ENCODE measurements at regions not wholly inside any gene's neighbourhood (a gene's known extent, or its start where the extent isn't known, plus 50 kb on each side); places are given as distances from the start of the nearest gene placed in this dataset.

DNA sequence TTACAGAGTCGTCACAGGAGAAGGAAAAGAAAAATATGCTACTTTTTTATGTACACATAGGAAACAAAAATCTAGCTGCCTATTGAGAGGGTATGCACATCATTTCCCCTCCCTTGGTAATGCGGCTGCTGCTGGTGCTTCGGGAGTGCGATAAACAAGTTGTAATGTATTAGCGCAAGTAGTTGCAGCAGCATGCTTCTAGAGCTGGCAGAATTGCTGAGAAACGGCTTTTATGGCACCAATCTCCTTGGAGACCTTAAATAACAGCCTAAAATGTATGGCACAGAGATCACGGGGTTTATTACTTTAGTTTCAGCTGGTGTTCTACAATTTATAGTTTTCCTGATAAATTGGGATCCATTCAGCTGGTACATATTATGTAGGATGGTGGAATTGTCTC lies 447.6 kb upstream of the TMPO start:
- Histone ChIP-seq H3K9me3 (replicated peaks in 1 of 2; ENCODE audit: control insufficient read depth in 1 of 2, insufficient read depth in 1 of 2, low read length in 2 of 2) (no peaks in the 10 kb centered on the region), H3K9ac (ENCODE audit: insufficient read depth, low read length, poor library complexity, severe bottlenecking) (no peak overlapping the region), H3K36me3 (replicated peaks in 1 of 2; ENCODE audit: control insufficient read depth in 1 of 2, insufficient read depth in 2 of 2, low read length in 2 of 2) (no peaks in the 10 kb centered on the region), H3K4me2 (replicated peaks; ENCODE audit: extremely low read depth, low read length, poor library complexity, severe bottlenecking) (no peak overlapping the region), H3K27ac (ENCODE audit: low read depth in 1 of 2, low read length in 2 of 2) (no peak overlapping the region), H4K20me1 (ENCODE audit: insufficient read depth, low read length) (no peaks in the 10 kb centered on the region), H3K4me3 (replicated peaks in 1 of 3; ENCODE audit: low read depth in 2 of 3, low read length in 3 of 3) (no peak overlapping the region), H2AFZ (ENCODE audit: insufficient read depth, low read depth, low read length, poor library complexity, severe bottlenecking) (no peak overlapping the region), H3K79me2 (ENCODE audit: insufficient read depth, low read length) (no peaks in the 10 kb centered on the region), H3K4me1 (ENCODE audit: control insufficient read depth in 1 of 2, insufficient read depth in 2 of 2, low read length in 2 of 2) (no peaks in the 10 kb centered on the region), H3K27me3 (ENCODE audit: control insufficient read depth in 2 of 2, insufficient read depth in 2 of 2, low read length in 2 of 2) (no peaks in the 10 kb centered on the region)
- Mint-ChIP-seq H3K9me3 (peaks cover 0 to 5% (median 0%) of the 10 kb centered on the region in 7 donors), H3K27me3 (ENCODE audit: low read depth in 3 of 3) (peaks cover 0 to 2% (median under 1%) of the 10 kb centered on the region in 3 donors), H3K27ac (no peak overlapping the region), H3K4me1 (no peaks in the 10 kb centered on the region), H3K4me3 (no peak overlapping the region), H3K36me3 (no peaks in the 10 kb centered on the region)
- 80% methylated on average over 1 of the region's 7 CpGs for WGBS (ENCODE audit: insufficient coverage)
- TF ChIP-seq, protein P1, sequence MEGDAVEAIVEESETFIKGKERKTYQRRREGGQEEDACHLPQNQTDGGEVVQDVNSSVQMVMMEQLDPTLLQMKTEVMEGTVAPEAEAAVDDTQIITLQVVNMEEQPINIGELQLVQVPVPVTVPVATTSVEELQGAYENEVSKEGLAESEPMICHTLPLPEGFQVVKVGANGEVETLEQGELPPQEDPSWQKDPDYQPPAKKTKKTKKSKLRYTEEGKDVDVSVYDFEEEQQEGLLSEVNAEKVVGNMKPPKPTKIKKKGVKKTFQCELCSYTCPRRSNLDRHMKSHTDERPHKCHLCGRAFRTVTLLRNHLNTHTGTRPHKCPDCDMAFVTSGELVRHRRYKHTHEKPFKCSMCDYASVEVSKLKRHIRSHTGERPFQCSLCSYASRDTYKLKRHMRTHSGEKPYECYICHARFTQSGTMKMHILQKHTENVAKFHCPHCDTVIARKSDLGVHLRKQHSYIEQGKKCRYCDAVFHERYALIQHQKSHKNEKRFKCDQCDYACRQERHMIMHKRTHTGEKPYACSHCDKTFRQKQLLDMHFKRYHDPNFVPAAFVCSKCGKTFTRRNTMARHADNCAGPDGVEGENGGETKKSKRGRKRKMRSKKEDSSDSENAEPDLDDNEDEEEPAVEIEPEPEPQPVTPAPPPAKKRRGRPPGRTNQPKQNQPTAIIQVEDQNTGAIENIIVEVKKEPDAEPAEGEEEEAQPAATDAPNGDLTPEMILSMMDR (IDR thresholded peaks at IDR 0.05), result no peak
- no peak for DNase-seq
- intact Hi-C loops (cut with micrococcal nuclease), result no loop called here

DNA sequence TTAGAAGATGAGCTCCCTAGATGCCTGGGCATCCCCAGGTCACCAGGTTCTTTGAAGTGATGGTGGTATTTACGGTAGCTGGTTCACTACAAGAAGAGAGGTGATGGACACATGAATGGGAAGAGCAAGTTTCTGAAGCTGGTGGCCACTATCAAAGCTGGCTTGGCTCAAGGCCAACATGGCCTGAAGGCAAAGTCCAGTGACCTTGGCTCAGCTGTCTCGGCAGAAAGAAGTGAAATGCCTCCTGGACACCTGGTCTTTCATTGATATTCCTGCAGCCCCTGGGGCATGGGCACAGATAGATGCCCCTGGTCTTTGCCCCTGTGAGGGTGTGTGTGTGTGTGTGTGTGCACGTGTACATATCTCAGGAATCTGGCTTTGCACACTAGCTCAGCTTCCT lies 441.8 kb upstream of the TMPO start:
- H2AFZ ChIP-seq (ENCODE audit: insufficient read depth, low read depth, low read length, poor library complexity, severe bottlenecking), result no peak overlapping the region
- Mint-ChIP-seq H3K36me3 (no peaks in the 10 kb centered on the region), H3K4me1 (no peaks in the 10 kb centered on the region), H3K27ac (no peak overlapping the region), H3K27me3 (ENCODE audit: low read depth in 3 of 3) (peaks cover 0 to 2% (median 2%) of the 10 kb centered on the region in 3 donors), H3K4me3 (no peak overlapping the region), H3K9me3 (peaks cover 0 to 3% (median 2%) of the 10 kb centered on the region in 7 donors)
- 90% methylated on average over 2 of the region's 3 CpGs for WGBS (ENCODE audit: insufficient coverage)
- no peaks in the 10 kb centered on the region for H3K4me1 ChIP-seq (ENCODE audit: control insufficient read depth in 1 of 2, insufficient read depth in 2 of 2, low read length in 2 of 2)
- no peaks in the 10 kb centered on the region for H3K9me3 ChIP-seq (replicated peaks in 1 of 2; ENCODE audit: control insufficient read depth in 1 of 2, insufficient read depth in 1 of 2, low read length in 2 of 2)
- no peaks in the 10 kb centered on the region for H4K20me1 ChIP-seq (ENCODE audit: insufficient read depth, low read length)
- no peak overlapping the region for H3K27ac ChIP-seq (ENCODE audit: low read depth in 1 of 2, low read length in 2 of 2)
- intact Hi-C loops (cut with micrococcal nuclease), result no loop called here
- H3K4me2 ChIP-seq (replicated peaks; ENCODE audit: extremely low read depth, low read length, poor library complexity, severe bottlenecking), result no peak overlapping the region
- H3K36me3 ChIP-seq (replicated peaks in 1 of 2; ENCODE audit: control insufficient read depth in 1 of 2, insufficient read depth in 2 of 2, low read length in 2 of 2), result no peaks in the 10 kb centered on the region
- H3K27me3 ChIP-seq (ENCODE audit: control insufficient read depth in 2 of 2, insufficient read depth in 2 of 2, low read length in 2 of 2), result no peaks in the 10 kb centered on the region
- no peak overlapping the region for H3K4me3 ChIP-seq (replicated peaks in 1 of 3; ENCODE audit: low read depth in 2 of 3, low read length in 3 of 3)
- TF ChIP-seq, protein P1 (IDR thresholded peaks at IDR 0.05), result no peak
- H3K79me2 ChIP-seq (ENCODE audit: insufficient read depth, low read length), result no peaks in the 10 kb centered on the region
- no peak for DNase-seq
- no peak overlapping the region for H3K9ac ChIP-seq (ENCODE audit: insufficient read depth, low read length, poor library complexity, severe bottlenecking)
